Mesenchymal stem cell (in vitro differentiated cells and primary cell): ENCODE measurements at regions not wholly inside any gene's neighbourhood (a gene's known extent, or its start where the extent isn't known, plus 50 kb on each side); places are given as distances from the start of the nearest gene placed in this dataset.
A peak's percentile ranks its signal among the peaks of the same experiment; 100 is the strongest.

Experiments used
- DNase-seq: peaks from one replicate; pipeline ENCODE4 v3.0.0-alpha.2; 2013
- H2AFZ ChIP-seq: one replicate; pipeline ENCODE4 v1.6.1; 2013; ENCODE audit warnings: low read depth, mild to moderate bottlenecking, control low read depth, inconsistent platforms, low read length, moderate library complexity
- H2AK5ac ChIP-seq: 2 replicates; pipeline ENCODE4 v1.6.1; 2013; ENCODE audit warnings: low read length, moderate library complexity, mild to moderate bottlenecking, inconsistent platforms; ENCODE audit not compliant: severe bottlenecking
- H2BK120ac ChIP-seq: one replicate; pipeline ENCODE4 v1.6.1; 2013; ENCODE audit warnings: low read depth, mild to moderate bottlenecking, inconsistent platforms, low read length, moderate library complexity
- H2BK12ac ChIP-seq, 2 experiments: one replicate each; pipeline ENCODE4 v1.6.1; 2013; ENCODE audit warnings: inconsistent platforms in 2 of 2, low read length in 2 of 2, mild to moderate bottlenecking in 2 of 2, moderate library complexity in 2 of 2, control low read depth in 1 of 2
- H2BK15ac ChIP-seq: one replicate; pipeline ENCODE4 v1.6.1; 2013; ENCODE audit warnings: mild to moderate bottlenecking, low read depth, inconsistent platforms; ENCODE audit not compliant: poor library complexity, severe bottlenecking
- H2BK5ac ChIP-seq: 2 replicates; pipeline ENCODE4 v1.6.1; 2013; ENCODE audit warnings: low read depth, mild to moderate bottlenecking, low read length, control low read depth, inconsistent platforms; ENCODE audit not compliant: poor library complexity, severe bottlenecking
- H3K14ac ChIP-seq, 2 experiments: one replicate each; pipeline ENCODE4 v1.6.1; 2013; ENCODE audit warnings: inconsistent platforms in 2 of 2, low read length in 2 of 2, control low read depth in 1 of 2, mild to moderate bottlenecking in 1 of 2, moderate library complexity in 1 of 2
- H3K18ac ChIP-seq, 2 experiments: one replicate each; pipeline ENCODE4 v1.6.1; 2013; ENCODE audit warnings: inconsistent platforms in 2 of 2, low read length in 2 of 2, control low read depth in 1 of 2, low read depth in 1 of 2, mild to moderate bottlenecking in 1 of 2
- H3K23ac ChIP-seq, 2 experiments: one replicate each; pipeline ENCODE4 v1.6.1; 2013; ENCODE audit warnings: inconsistent platforms in 2 of 2, low read length in 2 of 2, mild to moderate bottlenecking in 2 of 2, moderate library complexity in 2 of 2, control low read depth in 1 of 2
- H3K27ac ChIP-seq: 2 replicates; pipeline ENCODE4 v1.5.1; 2013; ENCODE audit warnings: mild to moderate bottlenecking, moderate library complexity, low read length, control low read depth, inconsistent platforms; ENCODE audit not compliant: poor library complexity, severe bottlenecking
- H3K27me3 ChIP-seq, 2 experiments: 2 replicates each; pipeline versions ENCODE4 v1.6.1 to v1.7.0; 2013; ENCODE audit warnings: low read length in 2 of 2, mild to moderate bottlenecking in 2 of 2, moderate library complexity in 2 of 2, control low read depth in 1 of 2, inconsistent platforms in 1 of 2; ENCODE audit not compliant: control insufficient read depth in 1 of 2, insufficient read depth in 1 of 2
- H3K36me3 ChIP-seq, 2 experiments: 2 replicates each; pipeline versions ENCODE4 v1.6.1 to v1.7.0; 2013; ENCODE audit warnings: low read length in 2 of 2, control low read depth in 1 of 2, inconsistent platforms in 1 of 2, low read depth in 1 of 2, mild to moderate bottlenecking in 1 of 2; ENCODE audit not compliant: insufficient read depth in 2 of 2, control insufficient read depth in 1 of 2
- H3K4ac ChIP-seq, 2 experiments: one replicate each; pipeline ENCODE4 v1.6.1; 2013; ENCODE audit warnings: inconsistent platforms in 2 of 2, low read length in 2 of 2, mild to moderate bottlenecking in 2 of 2, moderate library complexity in 2 of 2, control low read depth in 1 of 2, low read depth in 1 of 2
- H3K4me1 ChIP-seq: 2 replicates; pipeline ENCODE4 v1.6.1; 2013; ENCODE audit warnings: low read depth, low read length, control low read depth; ENCODE audit not compliant: control insufficient read depth, insufficient read depth
- H3K4me2 ChIP-seq: 2 replicates; pipeline ENCODE4 v1.6.1; 2013; ENCODE audit warnings: low read length, mild to moderate bottlenecking, inconsistent platforms; ENCODE audit not compliant: poor library complexity, severe bottlenecking
- H3K4me3 ChIP-seq, 2 experiments: 2 replicates each; pipeline versions ENCODE4 v1.5.1 to v1.7.0; 2013; ENCODE audit warnings: low read length in 2 of 2, mild to moderate bottlenecking in 2 of 2, control low read depth in 1 of 2, low read depth in 1 of 2; ENCODE audit not compliant: insufficient read depth in 1 of 2
- H3K79me1 ChIP-seq: replicated peaks from 2 replicates; pipeline ENCODE4 v1.6.1; 2013; ENCODE audit warnings: mild to moderate bottlenecking, control low read depth, low read length, inconsistent platforms; ENCODE audit not compliant: poor library complexity, severe bottlenecking
- H3K9ac ChIP-seq: 2 replicates; pipeline ENCODE4 v1.7.0; 2013; ENCODE audit warnings: mild to moderate bottlenecking, low read length, moderate library complexity
- H3K9me3 ChIP-seq: 2 replicates; pipeline ENCODE4 v1.7.0; 2013; ENCODE audit warnings: mild to moderate bottlenecking, low read length; ENCODE audit not compliant: control insufficient read depth
- H4K8ac ChIP-seq: one replicate; pipeline ENCODE4 v1.6.1; 2013; ENCODE audit warnings: inconsistent platforms, mild to moderate bottlenecking, low read length, moderate library complexity
- H4K91ac ChIP-seq: one replicate; pipeline ENCODE4 v1.6.1; 2013; ENCODE audit warnings: mild to moderate bottlenecking, low read length, inconsistent platforms
- WGBS: methylation state at CpG from one replicate; pipeline ENCODE4 v1.1.7; 2013; ENCODE audit warnings: mixed read lengths; 5-methylcytosine and 5-hydroxymethylcytosine counted together

GRCh38 chr2:238596571-238597551 is 170.1 kb downstream of the ASB1 start:
- H2BK120ac ChIP-seq, result peak overlapping the region; percentile 35
- WGBS, result 62% methylated on average over 22 of the region's 24 CpGs
- H2BK12ac ChIP-seq, result peak overlapping the region in 1 of 2 experiments; percentile 90
- H2AFZ ChIP-seq, result no peak overlapping the region
- H4K91ac ChIP-seq, result no peak overlapping the region
- DNase-seq, result peak; percentile 62
- no peak overlapping the region for H2BK5ac ChIP-seq
- no peaks in the 10 kb centered on the region for H3K9me3 ChIP-seq
- H3K79me1 ChIP-seq, result no peaks in the 10 kb centered on the region
- H3K27ac ChIP-seq, result peak overlapping the region; percentile 63
- peak overlapping the region; percentile 65 for H3K4me2 ChIP-seq
- H2AK5ac ChIP-seq, result peak overlapping the region; percentile 60
- H3K14ac ChIP-seq, result no peak overlapping the region
- no peak overlapping the region for H2BK15ac ChIP-seq
- H4K8ac ChIP-seq, result no peak overlapping the region
- H3K36me3 ChIP-seq, result no peaks in the 10 kb centered on the region
- H3K27me3 ChIP-seq, result no peaks in the 10 kb centered on the region
- H3K23ac ChIP-seq, result no peak overlapping the region
- H3K9ac ChIP-seq, result peak overlapping the region; percentile 79
- H3K4me1 ChIP-seq, result peaks cover 21% of the 10 kb centered on the region
- no peak overlapping the region for H3K4ac ChIP-seq
- H3K4me3 ChIP-seq, result peak overlapping the region in 1 of 2 experiments; percentile 57
- H3K18ac ChIP-seq, result peak overlapping the region in 1 of 2 experiments; percentile 52

DNA sequence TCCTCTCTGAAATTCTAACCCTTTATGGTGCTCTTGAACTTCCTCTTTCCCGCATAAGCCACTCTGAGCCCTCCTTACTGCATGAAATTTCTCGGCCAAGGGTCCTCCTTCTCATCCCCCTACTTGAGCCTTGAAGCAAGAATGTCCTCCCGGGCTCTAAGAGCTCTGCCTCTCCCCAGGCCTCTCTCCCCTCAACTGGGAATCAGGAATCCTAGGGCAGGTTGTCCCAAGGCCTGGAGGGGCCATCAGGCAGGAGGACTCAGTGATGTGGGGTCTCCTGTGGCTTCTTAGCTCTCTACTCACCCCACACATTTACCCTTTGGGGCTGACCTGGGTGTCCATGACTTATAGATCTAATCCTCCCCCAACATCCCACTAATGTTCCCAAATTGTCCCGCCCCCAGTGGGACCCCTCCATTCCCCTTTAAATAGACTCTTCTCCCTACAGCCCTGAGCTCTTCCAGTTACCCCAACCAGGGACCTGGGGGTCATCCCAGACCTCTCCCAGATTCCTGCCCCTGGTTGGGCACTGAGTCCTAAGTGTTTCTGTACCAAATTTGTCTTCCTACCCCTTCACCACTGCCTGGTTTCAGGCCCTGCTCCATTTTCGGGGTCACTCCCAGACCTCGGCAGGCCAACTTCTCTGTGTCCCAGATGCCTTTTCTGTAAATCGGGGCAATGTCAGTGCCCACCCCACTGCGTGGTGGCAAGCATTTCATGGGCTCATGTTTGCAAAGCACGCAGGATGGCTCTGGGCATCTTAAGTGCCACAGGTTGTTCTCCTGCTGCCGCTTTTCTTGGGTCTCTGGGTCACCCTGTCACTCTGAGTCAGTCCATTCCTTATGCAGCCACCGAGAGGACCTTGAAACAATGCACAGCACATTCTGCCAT is 171.2 kb downstream of the ASB1 start:
- peak overlapping the region; percentile 79 for H3K9ac ChIP-seq
- no peak overlapping the region for H2BK15ac ChIP-seq
- no peak overlapping the region for H3K4me3 ChIP-seq
- peak overlapping the region; percentile 1 for H2BK120ac ChIP-seq
- no peaks in the 10 kb centered on the region for H3K36me3 ChIP-seq
- H3K9me3 ChIP-seq, result no peaks in the 10 kb centered on the region
- peak overlapping the region; percentile 5 for H4K91ac ChIP-seq
- H3K14ac ChIP-seq, result no peak overlapping the region
- peak overlapping the region in 1 of 2 experiments; percentile 18 for H3K4ac ChIP-seq
- 74% methylated on average over 11 of the region's 11 CpGs for WGBS
- no peak overlapping the region for H3K18ac ChIP-seq
- no peak overlapping the region for H4K8ac ChIP-seq
- no peaks in the 10 kb centered on the region for H3K79me1 ChIP-seq
- peaks cover 21% of the 10 kb centered on the region for H3K4me1 ChIP-seq
- no peak overlapping the region for H3K27ac ChIP-seq
- H2BK5ac ChIP-seq, result no peak overlapping the region
- no peak overlapping the region for H3K4me2 ChIP-seq
- H2AFZ ChIP-seq, result no peak overlapping the region
- H2BK12ac ChIP-seq, result peak overlapping the region; percentile 16 to 49
- peak overlapping the region; percentile 53 for H2AK5ac ChIP-seq
- DNase-seq, result no peak
- H3K23ac ChIP-seq, result no peak overlapping the region
- H3K27me3 ChIP-seq, result no peaks in the 10 kb centered on the region

DNA sequence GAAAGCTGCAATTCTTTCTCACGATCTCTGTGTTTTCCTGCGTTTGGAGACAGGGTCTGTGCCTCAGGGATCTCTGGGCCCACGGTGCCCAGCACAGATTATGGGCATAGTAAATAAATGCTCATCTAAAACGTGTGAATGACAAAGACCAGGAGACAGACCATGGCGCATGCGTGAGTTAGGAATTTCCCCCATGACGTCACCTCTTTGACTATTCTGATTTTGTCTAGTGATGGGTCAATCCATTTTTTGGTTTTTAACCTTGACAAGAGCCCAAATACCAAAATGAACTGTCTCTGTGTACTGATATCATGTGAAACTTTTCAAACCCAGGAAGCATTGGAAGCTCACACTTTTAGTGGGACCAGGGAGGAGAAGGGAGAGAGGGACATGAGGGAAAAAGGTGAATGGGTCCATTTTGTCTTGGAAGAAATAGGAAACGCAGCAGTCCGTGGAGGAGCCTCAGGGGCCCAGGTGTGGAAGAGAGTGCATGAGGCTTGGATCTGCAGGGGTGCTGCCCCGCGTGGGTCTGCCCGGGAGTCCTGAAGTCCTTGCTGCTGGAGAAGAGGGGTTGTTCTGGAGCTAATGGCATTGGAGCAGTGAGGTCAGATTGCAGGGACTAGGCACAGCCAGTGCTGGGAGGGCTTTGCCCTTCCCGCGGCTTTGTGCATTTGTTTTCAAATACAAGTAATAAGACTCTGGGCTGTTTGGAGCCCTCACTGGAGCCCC is 172.2 kb downstream of the ASB1 start:
- Histone ChIP-seq H3K23ac (peak overlapping the region in 1 of 2 experiments; percentile 56), H3K4me1 (peaks cover 21% of the 10 kb centered on the region), H2BK5ac (no peak overlapping the region), H3K4ac (peak overlapping the region in 1 of 2 experiments; percentile 18), H4K91ac (peak overlapping the region; percentile 5), H3K18ac (peak overlapping the region; percentile 23 to 37), H3K14ac (no peak overlapping the region), H2BK15ac (no peak overlapping the region), H3K4me2 (no peak overlapping the region), H3K9me3 (peaks cover 8% of the 10 kb centered on the region), H2BK120ac (peak overlapping the region; percentile 9), H2BK12ac (peak overlapping the region in 1 of 2 experiments; percentile 16), H3K9ac (no peak overlapping the region), H3K36me3 (no peaks in the 10 kb centered on the region), H3K27ac (no peak overlapping the region), H3K79me1 (no peaks in the 10 kb centered on the region), H2AFZ (no peak overlapping the region), H3K4me3 (no peak overlapping the region), H4K8ac (no peak overlapping the region), H2AK5ac (no peak overlapping the region), H3K27me3 (no peaks in the 10 kb centered on the region)
- WGBS, result 77% methylated on average over 14 of the region's 14 CpGs
- no peak for DNase-seq
